HepG2 (cell line): ENCODE measurements at regions not wholly inside any gene's neighbourhood (a gene's known extent, or its start where the extent isn't known, plus 50 kb on each side); places are given as distances from the start of the nearest gene placed in this dataset.

Experiments used
- AKAP8 ChIP-seq: sonication (generic); formaldehyde crosslinking; IDR thresholded peaks from 2 replicates; pipeline ENCODE4 v1.5.1; 2020; ENCODE audit warnings: mild to moderate bottlenecking, missing genetic modification reagents
- CTCF ChIP-seq: sonication (generic); formaldehyde crosslinking; IDR thresholded peaks from 2 replicates; pipeline ENCODE4 v1.5.0; 2020; ENCODE audit warnings: mild to moderate bottlenecking, missing genetic modification reagents, moderate library complexity
- HDAC1 ChIP-seq: sonication (generic); formaldehyde crosslinking; IDR thresholded peaks from 2 replicates; pipeline ENCODE4 v1.5.1; 2020; ENCODE audit warnings: mild to moderate bottlenecking, missing genetic modification reagents
- ZNF136 ChIP-seq: sonication (generic); formaldehyde crosslinking; IDR thresholded peaks from 2 replicates; pipeline ENCODE4 v1.8.1; 2022; ENCODE audit warnings: low read depth, mild to moderate bottlenecking, moderate library complexity, missing genetic modification reagents
- ZNF772 ChIP-seq: sonication (generic); formaldehyde crosslinking; IDR thresholded peaks from 2 replicates; pipeline ENCODE4 v1.5.0; 2020; ENCODE audit warnings: mild to moderate bottlenecking, missing genetic modification reagents
- TF ChIP-seq, protein P1 (sequence below): sonication (generic); formaldehyde crosslinking; IDR thresholded peaks from 2 replicates; pipeline ENCODE4 v1.4.0; 2020; ENCODE audit warnings: missing genetic modification reagents, borderline replicate concordance
- TF ChIP-seq, protein P2 (sequence below): sonication (generic); formaldehyde crosslinking; IDR thresholded peaks from 2 replicates; pipeline ENCODE4 v1.9.0; 2021; ENCODE audit warnings: missing genetic modification reagents, borderline replicate concordance

DNA sequence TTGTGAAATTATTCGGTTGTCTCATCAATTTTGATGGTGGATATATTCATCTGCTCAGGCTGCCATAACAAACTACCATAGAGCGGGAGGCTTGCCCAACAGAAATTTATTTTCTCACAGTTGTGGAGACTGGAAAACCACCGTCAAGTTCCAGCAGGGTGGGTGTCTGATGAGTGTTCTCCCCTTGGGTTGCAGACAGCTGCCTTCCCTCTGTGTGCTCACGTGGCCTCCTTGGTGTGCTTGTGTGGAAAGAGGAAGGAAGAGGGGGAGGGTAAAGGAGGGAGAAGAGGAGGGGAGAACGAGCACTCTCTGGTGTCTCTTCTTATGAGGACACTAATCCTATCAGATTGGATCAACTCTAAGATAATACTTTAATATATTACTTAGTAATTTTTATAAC lies 123.8 kb upstream of the TEX13D start (continued):
- TF ChIP-seq, protein P1, sequence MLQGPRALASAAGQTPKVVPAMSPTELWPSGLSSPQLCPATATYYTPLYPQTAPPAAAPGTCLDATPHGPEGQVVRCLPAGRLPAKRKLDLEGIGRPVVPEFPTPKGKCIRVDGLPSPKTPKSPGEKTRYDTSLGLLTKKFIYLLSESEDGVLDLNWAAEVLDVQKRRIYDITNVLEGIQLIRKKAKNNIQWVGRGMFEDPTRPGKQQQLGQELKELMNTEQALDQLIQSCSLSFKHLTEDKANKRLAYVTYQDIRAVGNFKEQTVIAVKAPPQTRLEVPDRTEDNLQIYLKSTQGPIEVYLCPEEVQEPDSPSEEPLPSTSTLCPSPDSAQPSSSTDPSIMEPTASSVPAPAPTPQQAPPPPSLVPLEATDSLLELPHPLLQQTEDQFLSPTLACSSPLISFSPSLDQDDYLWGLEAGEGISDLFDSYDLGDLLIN (CRISPR knock-in tag) = no peak
- TF ChIP-seq, protein P2, sequence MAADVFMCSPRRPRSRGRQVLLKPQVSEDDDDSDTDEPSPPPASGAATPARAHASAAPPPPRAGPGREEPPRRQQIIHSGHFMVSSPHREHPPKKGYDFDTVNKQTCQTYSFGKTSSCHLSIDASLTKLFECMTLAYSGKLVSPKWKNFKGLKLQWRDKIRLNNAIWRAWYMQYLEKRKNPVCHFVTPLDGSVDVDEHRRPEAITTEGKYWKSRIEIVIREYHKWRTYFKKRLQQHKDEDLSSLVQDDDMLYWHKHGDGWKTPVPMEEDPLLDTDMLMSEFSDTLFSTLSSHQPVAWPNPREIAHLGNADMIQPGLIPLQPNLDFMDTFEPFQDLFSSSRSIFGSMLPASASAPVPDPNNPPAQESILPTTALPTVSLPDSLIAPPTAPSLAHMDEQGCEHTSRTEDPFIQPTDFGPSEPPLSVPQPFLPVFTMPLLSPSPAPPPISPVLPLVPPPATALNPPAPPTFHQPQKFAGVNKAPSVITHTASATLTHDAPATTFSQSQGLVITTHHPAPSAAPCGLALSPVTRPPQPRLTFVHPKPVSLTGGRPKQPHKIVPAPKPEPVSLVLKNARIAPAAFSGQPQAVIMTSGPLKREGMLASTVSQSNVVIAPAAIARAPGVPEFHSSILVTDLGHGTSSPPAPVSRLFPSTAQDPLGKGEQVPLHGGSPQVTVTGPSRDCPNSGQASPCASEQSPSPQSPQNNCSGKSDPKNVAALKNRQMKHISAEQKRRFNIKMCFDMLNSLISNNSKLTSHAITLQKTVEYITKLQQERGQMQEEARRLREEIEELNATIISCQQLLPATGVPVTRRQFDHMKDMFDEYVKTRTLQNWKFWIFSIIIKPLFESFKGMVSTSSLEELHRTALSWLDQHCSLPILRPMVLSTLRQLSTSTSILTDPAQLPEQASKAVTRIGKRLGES = no peak
- TF ChIP-seq HDAC1 = no peak
- TF ChIP-seq CTCF = no peak
- TF ChIP-seq ZNF136 (CRISPR knock-in tag) = no peak
- TF ChIP-seq AKAP8 = no peak
- no peak for TF ChIP-seq ZNF772 (CRISPR knock-in tag)
